GM12878 (cell line): ENCODE measurements at regions not wholly inside any gene's neighbourhood (a gene's known extent, or its start where the extent isn't known, plus 50 kb on each side); places are given as distances from the start of the nearest gene placed in this dataset.

Experiments
- ATAC-seq: fragments of 200-7000 bp; cut with Tn5 transposase; 3 replicates; pipeline ENCODE4 v1.9.1; 2020; ENCODE audit warnings: mild to moderate bottlenecking, moderate library complexity
- BruUV-seq: library from RNA; stranded (reverse); fragments of 400-500 nt; replicated peaks from 2 replicates; lab custom pipeline; 2021; lab: Mats Ljungman, UMichigan
- CTCF ChIA-PET: fragments of 300-600 bp; sonication (Branson Sonifier 250); formaldehyde crosslinking; extraction: SDS; loops from one replicate; lab custom pipeline; 2021; ENCODE audit warnings: inconsistent platforms; lab: Yijun Ruan, JAX
- POLR2A ChIA-PET: fragments of 350-600 bp; formaldehyde crosslinking; extraction: SDS; loops from one replicate; lab custom pipeline; 2021; ENCODE audit warnings: inconsistent platforms; lab: Charles Lee
- RAD21 ChIA-PET: fragments of 300-600 bp; sonication (Branson Sonifier 250); formaldehyde crosslinking; loops from one replicate; lab custom pipeline; 2023; ENCODE audit warnings: antibody characterized with exemption; ENCODE audit not compliant: unreplicated experiment; lab: Charles Lee
- SMC1A ChIA-PET: fragments of 300-600 bp; sonication (Branson Sonifier 250); formaldehyde crosslinking; loops from one replicate; lab custom pipeline; 2023; ENCODE audit not compliant: unreplicated experiment, uncharacterized antibody; lab: Charles Lee
- DNase-seq: peaks from one replicate; pipeline ENCODE4 v3.0.0-alpha.2; 2011; ENCODE audit warnings: low read depth, low spot score
- FAIRE-seq: peaks from 3 replicates; lab custom pipeline; 2011; peaks lifted over from hg19 to GRCh38; lab: Jason Lieb, UNC
- H2AFZ ChIP-seq: 2 replicates; pipeline ENCODE4 v1.6.0; 2011; ENCODE audit warnings: low read depth, low read length, control low read depth; ENCODE audit not compliant: control insufficient read depth
- H3K27ac ChIP-seq: 2 replicates; pipeline ENCODE4 v1.5.1; 2011; ENCODE audit warnings: control low read depth; ENCODE audit not compliant: control insufficient read depth, insufficient read depth
- H3K27me3 ChIP-seq, 2 experiments: replicated peaks in 1 of 2; 2 replicates each; pipeline versions ENCODE4 v1.6.0 to v1.6.1; 2011; ENCODE audit warnings: low read length in 1 of 2; ENCODE audit not compliant: control insufficient read depth in 2 of 2, insufficient read depth in 2 of 2
- H3K36me3 ChIP-seq, 2 experiments: 2 replicates each; pipeline ENCODE4 v1.5.1; 2011; ENCODE audit warnings: low read length in 1 of 2; ENCODE audit not compliant: control insufficient read depth in 2 of 2, insufficient read depth in 2 of 2
- H3K4me1 ChIP-seq: 2 replicates; pipeline ENCODE4 v1.6.1; 2011; ENCODE audit warnings: mild to moderate bottlenecking, low read length, moderate library complexity, mixed read lengths; ENCODE audit not compliant: control insufficient read depth, insufficient read depth
- H3K4me2 ChIP-seq: 2 replicates; pipeline ENCODE4 v1.6.0; 2011; ENCODE audit warnings: control low read depth; ENCODE audit not compliant: control insufficient read depth, insufficient read depth
- H3K4me3 ChIP-seq: fragments of 200-600 bp; sonication (generic); 2 replicates; pipeline ENCODE4 v1.5.1; 2016
- H3K79me2 ChIP-seq: 2 replicates; pipeline ENCODE4 v1.6.0; 2011; ENCODE audit warnings: low read length; ENCODE audit not compliant: control insufficient read depth, insufficient read depth
- H3K9ac ChIP-seq: 2 replicates; pipeline ENCODE4 v1.8.0; 2011; ENCODE audit warnings: low read length, control low read depth, mixed read lengths; ENCODE audit not compliant: control insufficient read depth, insufficient read depth
- H3K9me3 ChIP-seq: replicated peaks from 3 replicates; pipeline ENCODE4 v1.5.1; 2011; ENCODE audit warnings: mild to moderate bottlenecking, low read length; ENCODE audit not compliant: control insufficient read depth, insufficient read depth
- H4K20me1 ChIP-seq: 2 replicates; pipeline ENCODE4 v1.6.0; 2011; ENCODE audit not compliant: control insufficient read depth, insufficient read depth
- BCLAF1 ChIP-seq: fragments of 450-650 bp; IDR thresholded peaks from 2 replicates; pipeline ENCODE4 v1.6.1; 2017; ENCODE audit warnings: antibody characterized with exemption, mild to moderate bottlenecking, moderate library complexity
- CBX3 ChIP-seq: fragments of 200-600 bp; sonication (generic); IDR thresholded peaks from 2 replicates; pipeline ENCODE4 v1.6.1; 2016; ENCODE audit warnings: low read depth, borderline replicate concordance
- CTCF ChIP-seq, 3 experiments: IDR thresholded peaks in 2 of 3; conservative IDR thresholded peaks in 1 of 3; 2 replicates each; pipeline ENCODE4 v1.5.1; 2011; ENCODE audit warnings: low read depth in 3 of 3, low read length in 3 of 3, mild to moderate bottlenecking in 3 of 3, control low read depth in 2 of 3, moderate library complexity in 2 of 3, inconsistent platforms in 1 of 3, mixed read lengths in 1 of 3; ENCODE audit not compliant: control insufficient read depth in 2 of 3, insufficient read depth in 1 of 3; ENCODE audit errors: extremely low read depth in 1 of 3
- EGR1 ChIP-seq, 2 experiments: IDR thresholded peaks; 1 replicate in 1 of 2; 2 replicates in 1 of 2; pipeline ENCODE4 v1.6.1; 2011 to 2012; ENCODE audit warnings: low read depth in 2 of 2, low read length in 2 of 2, borderline replicate concordance in 1 of 2, mild to moderate bottlenecking in 1 of 2, moderate library complexity in 1 of 2
- JUNB ChIP-seq: IDR thresholded peaks from 2 replicates; pipeline ENCODE4 v1.6.1; 2016; ENCODE audit warnings: antibody characterized with exemption, mild to moderate bottlenecking
- MLLT1 ChIP-seq: fragments of 450-650 bp; IDR thresholded peaks from 2 replicates; pipeline ENCODE4 v1.6.1; 2016; ENCODE audit warnings: mild to moderate bottlenecking
- NRF1 ChIP-seq: conservative IDR thresholded peaks from 2 replicates; pipeline ENCODE4 v1.6.1; 2011; ENCODE audit warnings: mild to moderate bottlenecking, low read depth, low read length, improper control_type of control experiment
- PRDM15 ChIP-seq: fragments of 450-650 bp; formaldehyde crosslinking; IDR thresholded peaks from 2 replicates; pipeline ENCODE4 v1.4.0; 2020; ENCODE audit warnings: mild to moderate bottlenecking, moderate library complexity
- SMAD5 ChIP-seq: IDR thresholded peaks from 2 replicates; pipeline ENCODE4 v1.6.1; 2016; ENCODE audit warnings: antibody characterized with exemption, low read depth
- SP1 ChIP-seq: IDR thresholded peaks from one replicate; pipeline ENCODE4 v1.6.1; 2011; ENCODE audit warnings: low read depth, low read length
- YBX1 ChIP-seq: fragments of 450-650 bp; IDR thresholded peaks from 2 replicates; pipeline ENCODE4 v1.6.1; 2016; ENCODE audit warnings: antibody characterized with exemption
- WGBS: methylation state at CpG from one replicate; pipeline ENCODE4 v1.1.6; 2016; ENCODE audit warnings: low lambda C conversion rate; ENCODE audit not compliant: insufficient replicate concordance, insufficient coverage; ENCODE audit errors: missing lambda C conversion rate; 5-methylcytosine and 5-hydroxymethylcytosine counted together
- in situ Hi-C: fragments of 300-500 bp; cut with MboI; formaldehyde crosslinking; loops from 9 replicates; pipeline ENCODE4 v1.14.3; 2018; ENCODE audit warnings: mixed read lengths
- intact Hi-C: fragments of 100-400 bp; cut with micrococcal nuclease; formaldehyde crosslinking; loops from one replicate; pipeline ENCODE4 v1.14.2; 2022; ENCODE audit not compliant: unreplicated experiment

GRCh38 chr11:26187639-26188038 is 144.3 kb upstream of the ANO3 start:
- Histone ChIP-seq H3K27me3 (no peaks in the 10 kb centered on the region), H3K9ac (no peak overlapping the region), H2AFZ (no peak overlapping the region), H3K4me3 (no peak overlapping the region), H3K4me1 (no peaks in the 10 kb centered on the region), H4K20me1 (no peaks in the 10 kb centered on the region), H3K4me2 (no peak overlapping the region), H3K9me3 (no peaks in the 10 kb centered on the region), H3K36me3 (no peaks in the 10 kb centered on the region), H3K79me2 (no peaks in the 10 kb centered on the region), H3K27ac (no peak overlapping the region)
- POLR2A ChIA-PET, result no interaction called here
- BruUV-seq, result no TSS peak
- SMC1A ChIA-PET, result no interaction called here
- WGBS, result 0% methylated on average over 2 of the region's 2 CpGs
- CTCF ChIA-PET, result no interaction called here
- in situ Hi-C loops, result no loop called here
- DNase-seq (no peak), FAIRE-seq (no peak), ATAC-seq (no peak)
- RAD21 ChIA-PET, result no interaction called here
- intact Hi-C loops, result no loop called here
- TF ChIP-seq YBX1 (no peak), MLLT1 (no peak), JUNB (no peak), CTCF (IDR thresholded peaks at IDR 0.05 in 2 of 3, conservative IDR thresholded peaks at IDR 0.05 in 1 of 3; ENCODE audit: control insufficient read depth in 2 of 3, extremely low read depth in 1 of 3, insufficient read depth in 1 of 3, low read depth in 3 of 3, low read length in 3 of 3) (no peak), SP1 (no peak), NRF1 (no peak), PRDM15 (no peak), BCLAF1 (no peak), EGR1 (IDR thresholded peaks at IDR 0.05; ENCODE audit: borderline replicate concordance in 1 of 2, low read depth in 2 of 2, low read length in 2 of 2) (no peak), CBX3 (no peak), SMAD5 (no peak)
